IMR-90 (cell line): ENCODE measurements at regions not wholly inside any gene's neighbourhood (a gene's known extent, or its start where the extent isn't known, plus 50 kb on each side); places are given as distances from the start of the nearest gene placed in this dataset.

Experiments
- ATAC-seq: fragments of 200-7000 bp; cut with Tn5 transposase; 2 replicates; pipeline ENCODE4 v1.9.1; 2020; ENCODE audit warnings: low read depth, mild to moderate bottlenecking, moderate library complexity
- BruUV-seq: library from RNA; stranded (reverse); fragments of 400-500 nt; replicated peaks from 2 replicates; lab custom pipeline; 2021; lab: Mats Ljungman, UMichigan
- CTCF ChIA-PET: fragments of 300-600 bp; formaldehyde crosslinking; extraction: SDS; loops from one replicate; lab custom pipeline; 2021; ENCODE audit warnings: antibody characterized with exemption; lab: Yijun Ruan, JAX
- POLR2A ChIA-PET: fragments of 300-600 bp; sonication (Branson Sonifier 250); formaldehyde crosslinking; loops from one replicate; lab custom pipeline; 2022; ENCODE audit warnings: antibody characterized with exemption; ENCODE audit not compliant: unreplicated experiment; lab: Charles Lee
- DNase-seq: peaks from one replicate; pipeline ENCODE4 v3.0.0; 2013
- H2AFZ ChIP-seq: replicated peaks from 2 replicates; pipeline ENCODE3; 2013; ENCODE audit warnings: low read length, mild to moderate bottlenecking; ENCODE audit not compliant: poor library complexity
- H2AK5ac ChIP-seq: 2 replicates; pipeline ENCODE4 v1.6.1; 2013; ENCODE audit warnings: low read depth, low read length, inconsistent platforms
- H2AK9ac ChIP-seq: replicated peaks from 2 replicates; pipeline ENCODE3; 2013; ENCODE audit warnings: mild to moderate bottlenecking, low read depth, low read length, moderate library complexity; ENCODE audit not compliant: poor library complexity
- H2BK120ac ChIP-seq: 2 replicates; pipeline ENCODE4 v1.6.1; 2013; ENCODE audit warnings: low read depth, low read length, inconsistent platforms
- H2BK15ac ChIP-seq: 3 replicates; pipeline ENCODE4 v1.6.1; 2013; ENCODE audit warnings: low read depth, low read length, inconsistent platforms
- H2BK20ac ChIP-seq: 2 replicates; pipeline ENCODE4 v1.6.1; 2013; ENCODE audit warnings: low read depth, mild to moderate bottlenecking, inconsistent platforms, low read length, moderate library complexity
- H2BK5ac ChIP-seq: 2 replicates; pipeline ENCODE4 v1.6.1; 2013; ENCODE audit warnings: mild to moderate bottlenecking, low read depth, low read length, inconsistent platforms; ENCODE audit not compliant: poor library complexity, severe bottlenecking
- H3K14ac ChIP-seq: replicated peaks from 2 replicates; pipeline ENCODE4 v1.6.1; 2013; ENCODE audit warnings: low read depth, low read length, inconsistent platforms
- H3K18ac ChIP-seq: 2 replicates; pipeline ENCODE4 v1.6.1; 2013; ENCODE audit warnings: low read depth, low read length, control low read depth
- H3K23ac ChIP-seq: 2 replicates; pipeline ENCODE4 v1.6.1; 2013; ENCODE audit warnings: low read depth, low read length, inconsistent platforms
- H3K27ac ChIP-seq: 2 replicates; pipeline ENCODE4 v1.5.1; 2013; ENCODE audit warnings: mild to moderate bottlenecking, control low read depth, low read length; ENCODE audit not compliant: insufficient read depth
- H3K27me3 ChIP-seq: 2 replicates; pipeline ENCODE4 v1.6.1; 2013; ENCODE audit warnings: low read length; ENCODE audit not compliant: control insufficient read depth, insufficient read depth
- H3K36me3 ChIP-seq: 2 replicates; pipeline ENCODE4 v1.6.1; 2013; ENCODE audit warnings: low read length, mixed read lengths; ENCODE audit not compliant: control insufficient read depth, insufficient read depth
- H3K4ac ChIP-seq: 2 replicates; pipeline ENCODE4 v1.6.1; 2013; ENCODE audit warnings: low read depth, low read length, inconsistent platforms
- H3K4me1 ChIP-seq: 2 replicates; pipeline ENCODE4 v1.6.1; 2013; ENCODE audit warnings: low read length, mixed read lengths; ENCODE audit not compliant: control insufficient read depth, insufficient read depth
- H3K4me2 ChIP-seq: 2 replicates; pipeline ENCODE4 v1.6.1; 2013; ENCODE audit warnings: low read depth, mild to moderate bottlenecking, control low read depth, low read length, moderate library complexity
- H3K4me3 ChIP-seq: 2 replicates; pipeline ENCODE4 v1.5.1; 2013; ENCODE audit warnings: low read depth, mild to moderate bottlenecking, control low read depth, low read length, moderate library complexity; ENCODE audit not compliant: insufficient read depth
- H3K56ac ChIP-seq: 2 replicates; pipeline ENCODE4 v1.6.1; 2013; ENCODE audit warnings: low read length, inconsistent platforms; ENCODE audit not compliant: insufficient read depth; ENCODE audit errors: extremely low read depth
- H3K79me1 ChIP-seq, 2 experiments: 2 replicates each; pipeline ENCODE4 v1.6.1; 2013; ENCODE audit warnings: low read length in 2 of 2, inconsistent platforms in 1 of 2, low read depth in 1 of 2
- H3K9ac ChIP-seq: 2 replicates; pipeline ENCODE4 v1.6.1; 2013; ENCODE audit warnings: low read depth, low read length, control low read depth
- H3K9me1 ChIP-seq: 2 replicates; pipeline ENCODE4 v1.6.1; 2013; ENCODE audit warnings: low read length, inconsistent platforms; ENCODE audit not compliant: insufficient read depth
- H3K9me3 ChIP-seq: 2 replicates; pipeline ENCODE4 v1.6.1; 2013; ENCODE audit warnings: low read length; ENCODE audit not compliant: control insufficient read depth, insufficient read depth
- H4K20me1 ChIP-seq: 2 replicates; pipeline ENCODE4 v1.6.1; 2013; ENCODE audit warnings: low read length, inconsistent platforms; ENCODE audit not compliant: insufficient read depth
- H4K5ac ChIP-seq: 2 replicates; pipeline ENCODE4 v1.6.1; 2013; ENCODE audit warnings: mild to moderate bottlenecking, low read depth, low read length, control low read depth
- H4K8ac ChIP-seq, 2 experiments: 2 replicates each; pipeline ENCODE4 v1.6.1; 2013; ENCODE audit warnings: low read depth in 2 of 2, low read length in 2 of 2, control low read depth in 1 of 2, inconsistent platforms in 1 of 2
- H4K91ac ChIP-seq: 2 replicates; pipeline ENCODE4 v1.6.1; 2013; ENCODE audit warnings: low read depth, low read length, inconsistent platforms; ENCODE audit not compliant: insufficient read depth
- CEBPB ChIP-seq: IDR thresholded peaks from 2 replicates; pipeline ENCODE4 v1.6.1; 2012; ENCODE audit warnings: low read depth, low read length, improper control_type of control experiment
- FOS ChIP-seq: fragments of 150-350 bp; IDR thresholded peaks from 2 replicates; pipeline ENCODE4 v1.6.1; 2016; ENCODE audit warnings: low read depth, low read length
- MAFK ChIP-seq: IDR thresholded peaks from 2 replicates; pipeline ENCODE4 v1.6.1; 2012; ENCODE audit warnings: low read depth, low read length, improper control_type of control experiment
- MAZ ChIP-seq: IDR thresholded peaks from 2 replicates; pipeline ENCODE4 v1.6.1; 2012; ENCODE audit warnings: low read depth, mild to moderate bottlenecking, low read length, improper control_type of control experiment, moderate library complexity, borderline replicate concordance
- MXI1 ChIP-seq: IDR thresholded peaks from 2 replicates; pipeline ENCODE4 v1.6.1; 2012; ENCODE audit warnings: low read depth, mild to moderate bottlenecking, low read length, moderate library complexity, borderline replicate concordance
- RCOR1 ChIP-seq: IDR thresholded peaks from 2 replicates; pipeline ENCODE4 v1.6.1; 2012; ENCODE audit warnings: mild to moderate bottlenecking, low read length, improper control_type of control experiment; ENCODE audit not compliant: insufficient replicate concordance
- RFX5 ChIP-seq: IDR thresholded peaks from 2 replicates; pipeline ENCODE4 v1.8.0; 2012; ENCODE audit warnings: low read depth, mild to moderate bottlenecking, low read length, moderate library complexity
- WGBS, 2 experiments: methylation state at CpG; one replicate each; pipeline versions ENCODE4 v1.1.5 to v1.1.7; 2013; ENCODE audit warnings: missing lambda C conversion rate in 2 of 2; ENCODE audit not compliant: insufficient read length in 1 of 2; ENCODE audit errors: extremely low coverage in 2 of 2; 5-methylcytosine and 5-hydroxymethylcytosine counted together
- dilution Hi-C: fragments of 300-500 bp; cut with HindIII; formaldehyde crosslinking; loops from one replicate; pipeline ENCODE4 v1.14.3; 2018; ENCODE audit warnings: low sequenced_read_pairs; ENCODE audit not compliant: unreplicated experiment
- in situ Hi-C: fragments of 300-500 bp; cut with MboI; formaldehyde crosslinking; loops from 3 replicates; pipeline ENCODE4 v1.14.3; 2019; ENCODE audit warnings: low sequenced_read_pairs, inconsistent platforms, mixed read lengths
- intact Hi-C: fragments of 100-400 bp; cut with micrococcal nuclease; formaldehyde crosslinking; loops from 2 replicates; pipeline ENCODE4 v1.10.0; 2022
- TF ChIP-seq, protein P1 (sequence below): fragments of 150-350 bp; IDR thresholded peaks from 2 replicates; pipeline ENCODE4 v1.6.1; 2017; ENCODE audit warnings: mild to moderate bottlenecking, antibody characterized with exemption, low read length, low read depth

DNA sequence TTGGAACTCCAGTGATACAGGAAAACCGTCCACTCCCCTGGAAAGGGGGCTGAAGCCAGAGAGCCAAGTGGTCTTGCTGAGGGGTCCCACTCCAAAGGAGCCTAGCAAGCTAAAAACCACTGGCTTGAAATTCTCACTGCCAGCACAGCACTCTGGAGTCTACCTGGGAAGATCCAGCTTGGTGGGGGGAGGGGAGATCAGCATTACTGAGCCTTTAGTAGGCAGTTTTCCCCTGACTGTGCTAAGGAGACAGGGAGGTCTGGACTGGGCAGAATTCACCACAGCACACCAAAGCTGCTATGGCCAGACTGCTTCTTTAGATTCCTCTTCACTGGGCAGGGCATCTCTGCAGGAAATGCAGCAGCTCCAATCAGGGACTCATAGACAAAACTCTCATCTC, 510.7 kb upstream of the LRRTM1 start:
- Histone ChIP-seq H4K20me1 (no peaks in the 10 kb centered on the region), H3K27ac (no peak overlapping the region), H3K79me1 (no peaks in the 10 kb centered on the region), H2BK20ac (no peak overlapping the region), H2AK5ac (no peak overlapping the region), H3K14ac (no peak overlapping the region), H4K91ac (no peak overlapping the region), H3K36me3 (no peaks in the 10 kb centered on the region), H3K18ac (no peak overlapping the region), H3K4ac (no peak overlapping the region), H4K5ac (no peak overlapping the region), H3K9ac (no peak overlapping the region), H2BK5ac (no peak overlapping the region), H2BK15ac (no peak overlapping the region), H3K23ac (no peak overlapping the region), H2BK120ac (no peak overlapping the region), H3K4me3 (no peak overlapping the region), H3K27me3 (no peaks in the 10 kb centered on the region), H3K9me1 (no peaks in the 10 kb centered on the region), H3K4me1 (no peaks in the 10 kb centered on the region), H4K8ac (no peak overlapping the region), H2AK9ac (no peak overlapping the region), H3K9me3 (peaks cover 8% of the 10 kb centered on the region), H3K4me2 (no peak overlapping the region), H2AFZ (no peak overlapping the region), H3K56ac (no peak overlapping the region)
- TF ChIP-seq CEBPB (no peak), MXI1 (no peak), MAFK (no peak), FOS (no peak), MAZ (no peak), RCOR1 (no peak), RFX5 (no peak)
- TF ChIP-seq, protein P1, sequence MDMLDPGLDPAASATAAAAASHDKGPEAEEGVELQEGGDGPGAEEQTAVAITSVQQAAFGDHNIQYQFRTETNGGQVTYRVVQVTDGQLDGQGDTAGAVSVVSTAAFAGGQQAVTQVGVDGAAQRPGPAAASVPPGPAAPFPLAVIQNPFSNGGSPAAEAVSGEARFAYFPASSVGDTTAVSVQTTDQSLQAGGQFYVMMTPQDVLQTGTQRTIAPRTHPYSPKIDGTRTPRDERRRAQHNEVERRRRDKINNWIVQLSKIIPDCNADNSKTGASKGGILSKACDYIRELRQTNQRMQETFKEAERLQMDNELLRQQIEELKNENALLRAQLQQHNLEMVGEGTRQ: no peak
- intact Hi-C loops: no loop called here
- no TSS peak for BruUV-seq
- DNase-seq (no peak), ATAC-seq (no peak)
- ChIA-PET CTCF (no interaction called here), POLR2A (no interaction called here)
- in situ Hi-C loops: no loop called here
- 13% methylated on average over 1 of the region's 1 CpG; no CpG with 5 or more reads in 1 of the 2 experiments for WGBS, 2 experiments
- dilution Hi-C loops: no loop called here
